ENCODE measurements at regions not wholly inside any gene's neighbourhood (a gene's known extent, or its start where the extent isn't known, plus 50 kb on each side); places are given as distances from the start of the nearest gene placed in this dataset.

DNA sequence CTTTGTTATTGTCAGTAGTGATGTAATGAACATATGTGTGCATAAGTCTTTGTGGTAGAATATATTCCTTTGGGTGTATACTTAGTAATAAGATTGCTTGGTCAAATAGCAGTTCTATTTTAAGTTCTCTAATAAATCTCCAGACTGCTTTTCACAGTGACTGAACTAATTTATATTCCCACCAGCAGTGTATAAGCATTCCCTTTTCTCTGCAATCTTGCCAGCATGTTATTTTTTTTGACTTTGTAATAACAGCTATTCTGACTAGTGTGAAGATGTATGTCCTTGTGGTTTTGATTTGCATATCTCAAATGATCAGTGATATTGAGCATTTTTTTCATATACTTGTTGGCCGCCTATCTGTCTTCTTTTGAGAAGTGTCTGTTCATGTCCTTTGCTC, 111.5 kb upstream of the CDH12 start:
- H3K27me3 ChIP-seq (ENCODE audit: control insufficient read depth, insufficient read depth, low read length): no peaks in the 10 kb centered on the region
- TF ChIP-seq CTCF (IDR thresholded peaks at IDR 0.05; ENCODE audit: insufficient read depth, low read length, poor library complexity, severe bottlenecking): no peak

DNA sequence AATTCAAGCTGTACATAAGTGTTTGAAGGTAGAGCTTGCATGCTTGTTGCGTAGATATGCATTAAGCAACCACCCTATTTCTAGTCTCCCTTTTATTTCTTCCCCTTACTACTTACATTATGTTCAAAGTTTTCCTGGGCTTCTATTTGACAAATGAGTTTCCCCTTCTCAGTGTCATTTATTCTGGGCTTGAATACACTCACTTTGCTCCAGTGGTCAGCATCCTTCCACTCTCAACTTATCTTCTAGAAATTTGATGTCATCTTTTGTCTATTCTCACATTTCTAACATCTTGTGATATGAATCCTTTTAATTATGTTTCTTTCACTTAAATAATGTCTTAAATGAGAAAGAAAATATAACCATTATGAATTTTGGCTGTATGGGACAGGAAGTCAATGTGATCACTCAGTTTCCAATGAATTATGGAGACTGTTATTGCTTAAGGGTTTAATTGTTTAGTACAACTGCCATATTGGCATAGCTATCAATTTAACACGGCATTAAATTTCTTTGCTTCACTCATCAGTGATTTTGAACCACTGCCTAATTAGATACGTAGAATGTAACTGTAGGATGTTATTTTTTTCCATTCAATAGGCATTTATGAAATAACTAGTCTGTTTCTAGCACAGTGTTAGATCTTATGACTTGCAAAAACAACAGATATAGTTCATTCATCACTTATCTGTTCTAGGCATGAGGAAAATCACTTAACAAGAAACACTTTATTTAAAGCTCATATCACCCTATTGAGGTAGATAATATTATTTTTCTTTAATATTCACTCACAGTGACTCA, 105.5 kb upstream of the CDH12 start:
- no peaks in the 10 kb centered on the region for H3K36me3 ChIP-seq (ENCODE audit: control insufficient read depth, insufficient read depth, low read length)
- DNase-seq (ENCODE audit: low read depth): no peak
- TF ChIP-seq CTCF (IDR thresholded peaks at IDR 0.05; ENCODE audit: insufficient read depth, low read length, poor library complexity, severe bottlenecking): no peak
- H3K27me3 ChIP-seq (ENCODE audit: control insufficient read depth, insufficient read depth, low read length): no peaks in the 10 kb centered on the region
- no peak overlapping the region for H3K4me3 ChIP-seq (ENCODE audit: low read depth, low read length)

More for the DNA sequence above, 111.5 kb upstream of the CDH12 start:
- no peak overlapping the region for H3K4me3 ChIP-seq (ENCODE audit: low read depth, low read length)
- no peak for DNase-seq (ENCODE audit: low read depth)
- H3K36me3 ChIP-seq (ENCODE audit: control insufficient read depth, insufficient read depth, low read length): no peaks in the 10 kb centered on the region

- DNase-seq (ENCODE audit: low read depth): no peak
- H3K4me3 ChIP-seq (ENCODE audit: low read depth, low read length): no peak overlapping the region
- no peaks in the 10 kb centered on the region for H3K36me3 ChIP-seq (ENCODE audit: control insufficient read depth, insufficient read depth, low read length)
- H3K27me3 ChIP-seq (ENCODE audit: control insufficient read depth, insufficient read depth, low read length): no peaks in the 10 kb centered on the region
- TF ChIP-seq CTCF (IDR thresholded peaks at IDR 0.05; ENCODE audit: insufficient read depth, low read length, poor library complexity, severe bottlenecking): no peak
These were observed 94.8 kb upstream of the CDH12 start for GRCh38 chr5:22947921-22948320.

DNA sequence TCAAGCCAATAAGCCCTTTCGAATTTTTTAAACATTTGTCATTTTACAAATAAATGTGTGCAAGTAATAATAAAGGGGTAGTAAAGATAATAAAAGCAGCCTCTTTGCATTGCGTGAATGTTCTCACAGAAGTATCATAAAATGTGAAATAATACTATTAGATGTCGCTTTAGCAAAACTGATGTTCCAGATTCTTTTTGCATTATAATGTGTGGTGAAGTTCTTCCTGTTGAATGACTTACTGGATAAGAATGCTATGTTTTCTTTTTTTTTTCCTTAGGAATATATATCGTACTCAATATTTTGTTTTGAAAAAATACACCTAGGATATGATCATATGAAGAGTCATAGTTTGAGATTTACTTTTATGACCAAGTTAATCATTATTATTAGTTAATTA, 85.2 kb upstream of the CDH12 start:
- no peaks in the 10 kb centered on the region for H3K36me3 ChIP-seq (ENCODE audit: control insufficient read depth, insufficient read depth, low read length)
- H3K4me3 ChIP-seq (ENCODE audit: low read depth, low read length): no peak overlapping the region
- no peak for DNase-seq (ENCODE audit: low read depth)
- no peaks in the 10 kb centered on the region for H3K27me3 ChIP-seq (ENCODE audit: control insufficient read depth, insufficient read depth, low read length)
- no peak for TF ChIP-seq CTCF (IDR thresholded peaks at IDR 0.05; ENCODE audit: insufficient read depth, low read length, poor library complexity, severe bottlenecking)

GRCh38 chr5:22928821-22929482, 75.8 kb upstream of the CDH12 start:
- no peaks in the 10 kb centered on the region for H3K27me3 ChIP-seq (ENCODE audit: control insufficient read depth, insufficient read depth, low read length)
- no peak for TF ChIP-seq CTCF (IDR thresholded peaks at IDR 0.05; ENCODE audit: insufficient read depth, low read length, poor library complexity, severe bottlenecking)
- DNase-seq (ENCODE audit: low read depth): no peak
- no peak overlapping the region for H3K4me3 ChIP-seq (ENCODE audit: low read depth, low read length)
- no peaks in the 10 kb centered on the region for H3K36me3 ChIP-seq (ENCODE audit: control insufficient read depth, insufficient read depth, low read length)
